Fibroblast of lung (primary cell): ENCODE measurements at regions not wholly inside any gene's neighbourhood (a gene's known extent, or its start where the extent isn't known, plus 50 kb on each side); places are given as distances from the start of the nearest gene placed in this dataset.

ENCODE experiments used
- CTCF ChIP-seq, 2 donors: IDR thresholded peaks in 1 of 2; conservative IDR thresholded peaks in 1 of 2; 1 replicate in 1 of 2; 2 replicates in 1 of 2; pipeline ENCODE4 v1.5.1; 2011 to 2012; ENCODE audit warnings: low read length in 2 of 2, control low read depth in 1 of 2, inconsistent platforms in 1 of 2, low read depth in 1 of 2, mild to moderate bottlenecking in 1 of 2
- EZH2 ChIP-seq: IDR thresholded peaks from 2 replicates; pipeline ENCODE4 v1.5.1; 2012; ENCODE audit warnings: low read length, control low read depth, mild to moderate bottlenecking; ENCODE audit errors: missing control alignments

GRCh38 chr9:89748831-89749499 lies 144.2 kb downstream of the GADD45G start:
- TF ChIP-seq CTCF (conservative IDR thresholded peaks at IDR 0.05 in 1 of 2, IDR thresholded peaks at IDR 0.05 in 1 of 2; ENCODE audit: low read depth in 1 of 2, low read length in 2 of 2) (no peak), EZH2 (no peak)
